ENCODE measurements at regions not wholly inside any gene's neighbourhood (a gene's known extent, or its start where the extent isn't known, plus 50 kb on each side); places are given as distances from the start of the nearest gene placed in this dataset.

GRCh38 chrX:10102046-10102704, 54.6 kb upstream of the CLCN4 start:
- CTCF ChIA-PET = no interaction called here
- no peaks in the 10 kb centered on the region; a peak in 1 of 4 replicates for H3K27me3 ChIP-seq (replicated peaks in 1 of 2; ENCODE audit: control insufficient read depth in 2 of 2, insufficient read depth in 2 of 2, low read length in 1 of 2)
- no peaks in the 10 kb centered on the region; the same call in 1 of the 2 replicates for H3K79me2 ChIP-seq (ENCODE audit: control insufficient read depth, insufficient read depth, low read length)
- ATAC-seq = no peak
- intact Hi-C loops (cut with micrococcal nuclease; ENCODE audit: unreplicated experiment) (no loop called here), in situ Hi-C loops (cut with MboI) (loop anchor here (25.0 kb wide), 1 partner anchor 1290 kb away; the partner anchor contains the start of gene FAM9A)
- H3K4me3 ChIP-seq = no peak overlapping the region
- RAD21 ChIA-PET (ENCODE audit: unreplicated experiment) = interaction anchor here (1.4 kb wide), 1 partner anchor 19 kb away, joined by 4 read pairs; no protein-coding TSS in a partner anchor
- no peaks in the 10 kb centered on the region for H4K20me1 ChIP-seq (ENCODE audit: control insufficient read depth, insufficient read depth)
- H3K9me3 ChIP-seq (replicated peaks; ENCODE audit: control insufficient read depth, insufficient read depth, low read length) = no peaks in the 10 kb centered on the region; the same call in 1 of the 3 replicates
- peaks cover 0 to 2% of the 10 kb centered on the region in 2 experiments; a peak in 2 of 4 replicates for H3K36me3 ChIP-seq (ENCODE audit: control insufficient read depth in 2 of 2, insufficient read depth in 2 of 2, low read length in 1 of 2)
- no peak overlapping the region for H3K27ac ChIP-seq (ENCODE audit: control insufficient read depth, insufficient read depth)
- H3K4me1 ChIP-seq (ENCODE audit: control insufficient read depth, insufficient read depth, low read length) = peaks cover 3% of the 10 kb centered on the region; the same call in 1 of the 2 replicates
- no TSS peak for BruUV-seq (replicated peaks)
- TF ChIP-seq PAX5 (IDR thresholded peaks at IDR 0.05; ENCODE audit: borderline replicate concordance, low read depth, low read length) = no peak
- TF ChIP-seq NFXL1 (IDR thresholded peaks at IDR 0.05; ENCODE audit: borderline replicate concordance) = no peak
- no peak for TF ChIP-seq ZBTB40 (IDR thresholded peaks at IDR 0.05; ENCODE audit: borderline replicate concordance)
- no peak for TF ChIP-seq IKZF2 (IDR thresholded peaks at IDR 0.05)
- no peak for TF ChIP-seq MAX (IDR thresholded peaks at IDR 0.05; ENCODE audit: low read depth, low read length)
- no peak for TF ChIP-seq SMARCA5 (IDR thresholded peaks at IDR 0.05)
- no peak for TF ChIP-seq EGR1 (IDR thresholded peaks at IDR 0.05; ENCODE audit: borderline replicate concordance in 1 of 2, low read depth in 2 of 2, low read length in 2 of 2)
- TF ChIP-seq RUNX3 (IDR thresholded peaks at IDR 0.05; ENCODE audit: low read length) = no peak
- no peak for TF ChIP-seq HDGF (IDR thresholded peaks at IDR 0.05)
- DNase-seq (ENCODE audit: low read depth, low spot score) = no peak
- SMC1A ChIA-PET (ENCODE audit: uncharacterized antibody, unreplicated experiment) = interaction anchor here (1.2 kb wide), 2 partner anchors 12 to 17 kb away, joined by 3 read pairs; no protein-coding TSS in a partner anchor
- WGBS (ENCODE audit: insufficient coverage, insufficient replicate concordance, low lambda C conversion rate, missing lambda C conversion rate) = 36% methylated on average over 14 of the region's 14 CpGs
- POLR2A ChIA-PET = interaction anchor here (1.4 kb wide), 1 partner anchor 18 kb away, joined by 3 read pairs; no protein-coding TSS in a partner anchor
- H3K9ac ChIP-seq (ENCODE audit: control insufficient read depth, insufficient read depth, low read length) = no peak overlapping the region
- H2AFZ ChIP-seq (ENCODE audit: control insufficient read depth, low read depth, low read length) = no peak overlapping the region
- FAIRE-seq = no peak
- H3K4me2 ChIP-seq (ENCODE audit: control insufficient read depth, insufficient read depth) = no peak overlapping the region

Measured in GM12878 (cell line).